Stimulated activated CD8-positive, alpha-beta memory T cell treated with anti-CD3 and anti-CD28 coated beads, Interleukin-15, amount 100 ng/mL, for 48 hours (primary cell): ENCODE measurements at regions not wholly inside any gene's neighbourhood (a gene's known extent, or its start where the extent isn't known, plus 50 kb on each side); places are given as distances from the start of the nearest gene placed in this dataset.

Source experiments
- DNase-seq, 2 donors: peaks; one replicate each; pipeline ENCODE4 v3.0.0-alpha.2; 2020; ENCODE audit warnings: low read depth in 2 of 2

DNA sequence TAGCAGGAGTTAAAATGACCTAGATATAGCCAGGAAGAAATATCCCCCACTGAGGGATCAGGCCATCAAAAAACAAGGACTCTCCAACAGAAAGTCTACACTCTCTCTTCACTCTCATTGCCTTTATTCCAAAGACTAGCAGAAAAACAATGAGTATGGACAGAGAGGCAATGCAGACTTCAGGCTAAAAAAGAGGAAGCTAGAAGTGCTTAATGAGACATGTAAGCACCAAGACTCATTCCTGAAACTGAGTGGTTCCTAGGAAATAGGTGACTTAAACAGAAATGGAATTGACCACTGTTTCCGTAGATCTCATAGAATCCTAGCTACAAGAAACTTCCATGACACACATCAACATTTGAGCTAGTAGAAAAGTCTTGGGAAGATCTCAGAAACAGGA is 387.3 kb downstream of the KDM5D start:
- DNase-seq = no peak

DNA sequence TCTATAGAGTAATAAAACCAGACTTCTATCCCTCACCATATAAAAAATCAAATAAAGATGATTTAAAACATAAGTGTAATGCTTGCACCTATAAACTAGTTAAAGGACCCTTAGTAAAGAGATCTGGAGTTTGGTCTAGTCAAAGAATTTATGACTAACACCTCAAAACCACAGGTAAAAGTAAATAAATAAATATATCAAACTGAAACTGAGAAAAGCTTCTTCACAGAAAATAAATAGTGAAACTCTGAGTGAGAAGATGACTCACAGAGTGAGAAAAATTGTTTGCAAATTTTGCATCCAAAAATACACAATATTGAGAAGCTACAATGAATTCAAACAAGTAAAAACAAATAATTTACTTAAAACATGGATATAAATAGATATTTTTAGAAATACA is 387.8 kb downstream of the KDM5D start:
- no peak for DNase-seq

DNA sequence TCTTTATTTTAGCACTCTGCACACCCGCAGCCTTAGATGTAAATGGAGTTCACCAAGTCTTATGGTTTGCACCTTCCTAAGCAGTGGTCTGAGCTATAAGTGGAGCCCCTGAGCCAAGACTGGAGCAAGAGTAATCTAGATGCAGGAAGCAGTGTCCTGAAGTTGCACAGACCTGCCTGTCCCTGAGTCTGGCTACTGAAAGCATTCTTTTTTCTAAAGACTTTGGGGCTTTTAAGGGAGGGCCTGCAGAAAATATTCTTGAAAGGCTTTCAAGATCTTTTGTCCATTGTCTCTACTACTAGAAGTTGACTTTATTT is 389.7 kb downstream of the KDM5D start:
- no peak for DNase-seq

DNA sequence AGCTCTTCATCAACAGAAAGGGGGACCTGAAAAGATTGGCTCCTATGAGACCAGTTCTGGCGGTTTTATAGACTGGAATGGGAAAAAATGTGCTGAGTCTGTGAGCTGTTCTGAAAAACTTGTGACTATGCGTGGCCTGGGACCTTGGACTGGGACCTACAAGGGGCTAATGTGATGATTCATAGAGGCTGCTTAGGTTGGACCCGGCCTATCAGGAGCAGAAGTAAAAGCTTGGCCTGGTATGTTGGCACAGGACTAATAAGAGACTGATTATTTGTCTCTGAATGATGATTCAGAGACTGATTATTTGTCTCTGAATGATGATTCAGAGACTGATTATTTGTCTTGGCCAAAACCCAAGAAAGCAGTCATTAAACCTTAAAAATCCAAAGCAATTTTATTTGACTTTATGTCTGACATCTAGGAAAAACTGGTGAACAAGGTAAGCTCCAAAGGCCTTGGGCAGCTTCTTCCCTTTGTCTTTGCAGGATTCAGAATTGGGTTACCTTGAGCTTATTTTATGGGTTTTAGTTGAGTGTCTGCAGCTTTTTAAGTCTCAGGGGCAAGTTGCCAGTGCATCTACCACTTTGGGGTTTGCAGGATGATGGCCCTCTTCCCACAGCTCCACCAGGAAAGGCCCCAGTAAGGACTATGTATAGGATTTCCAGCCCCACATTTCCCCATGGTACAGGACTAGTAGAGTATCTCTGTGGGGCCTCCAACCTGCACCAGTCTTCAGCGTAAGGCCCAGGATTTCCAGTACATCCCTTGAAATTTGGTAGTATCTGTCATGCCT is 390.3 kb downstream of the KDM5D start:
- no peak for DNase-seq

- DNase-seq = no peak
Measured at GRCh38 chrY:19351616-19352015, 392.9 kb downstream of the KDM5D start.

DNA sequence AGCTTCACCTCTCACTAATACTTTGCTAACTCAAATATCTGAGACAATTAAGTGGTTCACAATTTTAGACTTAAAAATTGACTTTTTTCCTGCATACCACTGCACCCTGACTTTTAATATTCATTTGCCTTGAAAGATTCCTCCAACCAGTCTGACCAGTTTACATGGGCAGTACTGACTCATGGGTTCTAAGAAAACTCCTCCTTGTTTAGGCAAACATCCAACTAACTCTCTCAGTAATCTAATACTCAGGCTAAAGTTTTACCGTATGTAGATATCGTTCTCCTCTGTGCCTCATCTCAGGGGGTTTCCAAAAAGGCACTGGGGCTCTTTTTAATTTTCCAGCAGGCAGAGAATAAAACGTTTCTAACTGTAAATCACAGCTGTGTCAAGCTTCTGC is 422.8 kb downstream of the KDM5D start:
- no peak for DNase-seq

DNA sequence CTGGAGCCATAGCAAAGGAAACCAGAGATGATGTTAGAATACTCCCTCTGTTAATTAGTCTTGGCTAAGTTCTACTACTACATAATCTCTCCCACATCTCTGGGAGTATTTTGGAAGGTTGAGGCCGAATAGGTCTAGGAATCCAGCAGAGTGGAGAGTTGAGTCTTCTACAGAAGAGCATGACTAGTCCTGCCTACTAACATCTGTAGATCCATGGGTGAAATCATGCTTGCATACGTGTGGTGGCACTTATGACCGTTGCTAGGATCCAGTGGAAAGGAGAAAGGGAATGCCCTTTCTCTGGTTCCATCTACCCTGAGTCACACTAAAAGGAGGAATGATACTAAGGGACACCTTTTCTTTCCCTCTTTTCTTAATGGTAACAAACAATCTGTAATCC is 425.4 kb downstream of the KDM5D start:
- no peak for DNase-seq

DNA sequence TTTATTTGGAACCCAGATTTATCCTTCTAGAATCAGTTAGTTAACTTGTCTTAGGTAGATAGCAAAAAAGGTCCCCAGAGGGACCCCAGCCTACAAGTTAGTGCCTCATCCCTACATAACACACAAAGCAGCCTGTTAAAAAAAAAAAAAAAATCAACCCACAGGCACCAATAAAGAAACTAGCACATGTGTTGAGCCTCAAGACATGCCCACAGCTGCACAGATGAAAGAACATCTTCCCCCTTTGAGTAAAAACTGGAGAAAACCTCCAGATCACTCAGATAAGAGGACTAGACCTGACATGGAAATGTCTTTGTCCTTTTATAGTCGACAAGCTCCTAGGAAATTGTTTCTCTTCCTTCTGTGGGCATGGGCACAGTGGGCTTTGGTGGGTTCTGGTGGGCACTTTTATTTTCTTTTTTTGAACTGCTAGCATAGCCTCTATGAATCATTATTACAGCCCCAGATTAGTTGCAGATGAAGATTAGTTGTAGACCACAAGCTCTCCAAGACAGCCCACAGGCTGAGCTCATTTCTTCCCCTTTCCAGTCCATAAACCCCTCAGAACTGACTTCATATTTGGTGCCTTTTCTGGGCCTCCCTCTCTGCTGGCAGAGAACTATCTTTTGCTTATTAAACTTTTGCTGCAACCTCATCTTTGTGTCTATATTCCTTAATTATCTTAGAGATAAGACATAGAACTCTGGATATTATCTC is 427.1 kb downstream of the KDM5D start:
- no peak for DNase-seq

DNA sequence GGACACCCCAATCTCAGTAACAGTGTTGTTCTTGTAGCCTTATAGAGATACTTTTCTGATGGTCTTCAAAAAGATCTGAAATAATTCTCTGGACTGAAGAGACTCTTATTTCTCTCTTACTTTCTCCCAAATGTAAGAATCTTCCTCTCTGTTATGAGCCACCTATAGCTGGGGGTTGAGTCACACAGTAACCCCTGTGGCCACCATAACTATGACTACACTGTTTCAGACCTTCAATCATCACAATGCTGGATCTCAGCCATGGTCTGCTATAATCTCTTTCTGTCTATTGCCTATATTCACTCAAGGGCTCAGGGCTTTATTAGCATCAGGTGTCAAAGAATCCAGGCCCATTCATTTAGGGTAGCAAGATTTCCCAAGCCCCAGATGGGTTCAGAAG is 436.9 kb downstream of the KDM5D start:
- no peak for DNase-seq

- no peak for DNase-seq
Measured at GRCh38 chrY:19303136-19303535, 441.4 kb downstream of the KDM5D start.

DNA sequence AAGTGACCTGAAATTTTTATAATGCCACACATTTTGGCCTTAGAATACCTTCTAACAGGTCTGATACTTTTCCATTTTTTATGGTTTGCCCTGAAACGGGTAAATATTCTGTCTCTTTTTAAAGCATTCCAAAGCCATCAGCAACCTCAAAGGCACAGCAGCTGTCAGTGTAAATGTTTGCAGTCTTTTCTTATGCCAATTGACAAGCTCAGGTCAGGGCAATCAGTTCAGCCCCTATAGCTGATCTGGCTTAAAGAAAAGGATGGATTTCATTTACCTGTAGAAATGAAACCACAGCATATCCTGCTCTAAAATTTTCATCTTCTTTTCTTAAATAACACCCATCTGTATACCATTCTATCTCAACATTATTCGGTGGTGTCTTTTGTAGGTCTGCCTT is 453.6 kb downstream of the KDM5D start:
- no peak for DNase-seq

- no peak for DNase-seq
Measured at GRCh38 chrY:19274076-19274475, 470.4 kb downstream of the KDM5D start.

DNA sequence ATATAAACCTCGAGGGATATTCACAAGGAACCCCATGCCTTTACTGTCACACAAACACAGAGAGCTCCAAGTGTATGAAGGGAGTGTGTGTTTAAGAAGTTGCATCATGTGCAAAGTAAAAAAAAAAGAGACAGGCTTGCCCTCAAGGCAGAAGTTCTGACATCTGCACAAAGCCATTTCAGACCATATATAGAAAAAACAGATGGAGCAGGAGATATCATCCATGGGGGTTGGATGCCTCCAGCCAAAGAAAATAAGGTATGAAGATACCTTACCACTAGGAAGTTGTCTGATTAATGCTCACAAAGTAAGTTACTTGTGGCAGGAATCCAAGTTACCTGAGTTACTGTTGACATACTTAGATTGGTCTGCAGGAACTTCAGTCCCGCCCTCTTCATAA is 476.2 kb downstream of the KDM5D start:
- no peak for DNase-seq

GRCh38 chrY:19265404-19265803 is 479.1 kb downstream of the KDM5D start:
- no peak for DNase-seq

DNA sequence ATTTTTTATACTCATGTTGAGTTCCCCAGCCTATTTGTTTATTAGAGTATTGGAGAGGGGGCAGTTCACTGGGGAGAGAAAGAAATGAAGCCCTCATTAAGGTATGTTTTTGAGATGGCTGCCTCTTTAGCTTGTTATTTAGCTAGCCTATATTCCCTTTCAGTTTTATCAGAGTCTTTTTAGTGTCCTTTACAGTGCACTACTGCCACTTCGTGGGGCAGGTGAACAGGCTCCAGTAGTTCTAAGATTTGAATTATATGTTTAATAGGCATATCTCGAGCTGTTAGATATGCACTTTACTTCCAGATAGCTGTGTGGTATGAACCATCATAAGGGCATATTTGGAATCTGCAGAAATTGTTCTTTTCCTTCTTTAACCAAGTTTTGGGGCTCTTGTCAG is 482.2 kb downstream of the KDM5D start:
- no peak for DNase-seq

- no peak for DNase-seq
Measured at GRCh38 chrY:19232276-19232994, 458.9 kb upstream of the HSFY2 start.

- DNase-seq = no peak
Measured at GRCh38 chrY:19220784-19221183, 447.2 kb upstream of the HSFY2 start.

DNA sequence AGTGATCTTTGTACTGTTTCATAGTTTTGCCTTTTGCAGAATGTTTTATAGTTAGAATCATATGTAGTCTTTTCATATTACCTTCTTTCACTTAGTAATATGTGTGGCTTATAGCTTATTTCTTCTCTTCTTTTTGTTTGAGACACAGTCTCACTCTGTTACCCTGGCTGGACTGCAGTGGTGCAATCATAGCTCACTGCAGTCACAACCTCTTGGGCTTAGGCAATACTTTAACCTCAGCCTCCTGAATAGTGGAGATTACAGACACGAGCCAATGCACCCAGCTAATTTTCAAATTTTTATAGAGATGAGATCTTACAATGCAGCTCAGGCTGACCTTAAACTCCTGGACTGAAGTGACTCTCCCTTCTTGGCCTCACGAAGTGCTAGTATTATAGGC is 435.4 kb upstream of the HSFY2 start:
- DNase-seq = no peak

GRCh38 chrY:19207048-19207447 is 433.5 kb upstream of the HSFY2 start:
- no peak for DNase-seq

- DNase-seq = no peak
Measured at GRCh38 chrY:19180824-19181223, 407.3 kb upstream of the HSFY2 start.

GRCh38 chrY:19168202-19168565 is 394.6 kb upstream of the HSFY2 start:
- DNase-seq = no peak

DNA sequence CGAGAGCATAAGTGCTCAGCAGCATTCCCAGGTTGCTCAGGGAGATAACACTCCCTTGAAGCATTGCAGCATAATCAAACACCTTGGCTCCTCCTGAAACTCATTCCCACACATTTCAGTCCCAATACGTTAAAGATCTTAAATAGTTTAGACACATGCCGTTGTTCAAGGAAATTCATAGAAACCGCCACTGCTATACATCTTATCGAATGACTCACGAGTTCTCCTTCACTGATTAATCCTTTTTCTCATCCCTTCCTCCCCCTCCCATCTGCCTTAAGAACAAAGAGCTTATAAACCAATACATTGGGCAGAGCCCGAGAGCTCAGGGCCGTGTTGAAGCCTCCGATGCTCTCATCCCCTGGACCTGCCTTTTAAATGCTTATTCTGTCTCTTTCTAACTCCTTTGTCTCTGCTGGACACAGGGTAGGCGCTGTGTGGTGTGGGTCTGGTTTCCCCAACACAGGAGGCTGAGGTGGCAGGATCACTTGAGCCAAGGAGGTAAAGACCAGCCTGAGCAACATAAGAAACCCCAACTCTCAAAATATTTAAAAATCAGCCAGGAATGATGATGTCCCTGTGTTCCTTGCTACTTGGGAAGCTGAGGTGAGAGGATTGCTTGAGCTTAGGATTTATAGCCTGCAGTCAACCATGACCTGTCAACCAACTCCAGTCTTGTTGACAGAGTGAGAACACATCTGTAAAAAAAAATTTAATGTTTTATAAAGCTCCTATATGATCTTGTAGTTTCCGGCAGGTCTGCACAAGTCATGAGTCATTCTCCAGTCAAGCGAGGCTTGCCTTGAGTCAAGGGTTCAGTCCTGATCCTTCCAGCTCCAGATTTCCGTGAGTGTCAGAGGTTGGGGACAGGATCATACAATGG is 394.0 kb upstream of the HSFY2 start:
- DNase-seq = no peak
